ENCODE measurements at regions not wholly inside any gene's neighbourhood (a gene's known extent, or its start where the extent isn't known, plus 50 kb on each side); places are given as distances from the start of the nearest gene placed in this dataset.
"Not testable (repeated sequence)": the region's sequence is repeated elsewhere in the genome, so short reads cannot be mapped to it uniquely, and the experiment has no call there.

DNA sequence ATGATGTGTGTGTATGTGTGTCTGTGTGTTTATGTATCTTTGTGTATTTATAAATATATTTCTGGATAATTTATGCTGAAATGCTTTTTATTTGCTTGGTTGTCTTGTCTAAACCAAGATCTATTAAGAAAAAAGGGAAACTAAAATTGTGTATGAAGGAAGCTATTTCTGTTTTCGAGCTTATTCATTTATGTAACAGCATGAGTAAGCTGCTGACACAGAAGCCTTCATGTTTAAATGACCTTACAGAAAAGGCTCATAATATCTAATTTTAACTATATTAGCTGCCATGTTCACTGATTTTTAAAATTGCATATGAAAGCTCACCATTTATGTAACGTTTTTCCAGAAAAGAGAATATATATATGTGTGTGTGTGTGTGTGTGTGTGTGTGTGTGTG is 392.8 kb downstream of the PTH2R start:
- no peak for DNase-seq (ENCODE audit: low read depth in 2 of 2)

DNA sequence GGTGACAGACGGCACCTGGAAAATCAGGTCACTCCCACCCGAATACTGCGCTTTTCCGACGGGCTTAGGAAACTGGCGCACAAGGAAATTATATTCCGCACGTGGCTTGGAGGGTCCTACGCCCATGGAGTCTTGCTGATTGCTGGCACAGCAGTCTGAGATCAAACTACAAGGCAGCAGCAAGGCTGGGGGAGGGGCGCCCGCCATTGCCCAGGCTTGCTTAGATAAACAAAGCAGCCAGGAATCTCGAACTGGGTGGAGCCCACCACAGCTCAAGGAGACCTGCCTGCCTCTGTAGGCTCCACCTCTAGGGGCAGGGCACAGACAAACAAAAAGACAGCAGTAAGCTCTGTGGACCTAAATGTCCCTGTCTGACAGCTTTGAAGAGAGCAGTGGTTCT is 394.3 kb downstream of the PTH2R start:
- not testable (repeated sequence) for DNase-seq (ENCODE audit: low read depth in 2 of 2)

DNA sequence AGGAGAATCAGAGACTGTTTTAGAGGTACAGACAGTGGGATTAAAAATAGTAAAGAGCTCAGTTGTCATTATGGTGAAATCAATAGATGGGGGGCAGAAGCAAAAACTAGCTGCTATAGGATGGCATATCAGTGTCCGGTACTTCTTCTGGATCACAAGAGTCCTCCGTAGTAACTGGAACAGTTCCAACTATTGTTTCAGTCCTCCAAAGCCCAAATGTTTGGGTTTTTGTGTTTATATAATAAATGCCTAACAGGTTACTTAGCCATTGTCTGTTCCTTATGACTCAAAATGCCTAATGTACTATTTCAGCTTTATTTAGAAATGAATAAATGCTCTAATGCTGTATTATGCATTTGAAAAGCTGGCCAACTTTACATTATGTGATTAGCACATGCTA is 401.2 kb downstream of the PTH2R start:
- DNase-seq (ENCODE audit: low read depth in 2 of 2), result no peak

DNA sequence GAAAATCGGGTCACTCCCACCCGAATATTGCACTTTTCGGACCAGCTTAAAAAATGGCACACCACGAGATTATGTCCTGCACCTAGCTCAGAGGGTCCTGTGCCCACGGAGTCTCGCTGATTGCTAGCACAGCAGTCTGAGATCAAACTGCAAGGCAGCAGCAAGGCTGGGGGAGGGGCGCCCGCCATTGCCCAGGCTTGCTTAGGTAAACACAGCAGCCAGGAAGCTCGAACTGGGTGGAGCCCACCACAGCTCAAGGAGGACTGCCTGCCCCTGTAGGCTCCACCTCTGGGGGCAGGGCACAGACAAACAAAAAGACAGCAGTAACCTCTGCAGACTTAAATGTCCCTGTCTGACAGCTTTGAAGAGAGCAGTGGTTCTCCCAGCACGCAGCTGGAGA is 405.3 kb downstream of the PTH2R start:
- DNase-seq (ENCODE audit: low read depth in 2 of 2), result not testable (repeated sequence)

DNA sequence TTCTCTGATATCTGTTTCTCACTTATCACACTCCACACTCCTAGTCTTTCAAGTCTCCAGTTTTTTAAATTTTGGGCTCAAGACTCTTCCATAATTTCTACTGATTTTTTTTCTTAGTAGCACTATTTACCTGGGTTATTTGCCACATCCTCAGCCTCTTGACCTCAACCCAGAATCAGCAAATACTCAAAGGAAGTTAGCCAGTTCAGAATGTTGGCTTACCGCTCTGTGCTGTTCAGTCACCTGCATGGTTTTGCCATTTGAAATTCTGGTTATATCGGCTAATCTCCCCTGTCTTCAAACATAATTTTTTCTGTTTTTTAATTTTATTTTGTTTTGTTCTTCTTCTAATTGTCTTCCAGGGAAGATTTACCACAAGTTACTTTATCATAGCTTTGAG is 412.6 kb downstream of the PTH2R start:
- no peak for DNase-seq (ENCODE audit: low read depth in 2 of 2)

DNA sequence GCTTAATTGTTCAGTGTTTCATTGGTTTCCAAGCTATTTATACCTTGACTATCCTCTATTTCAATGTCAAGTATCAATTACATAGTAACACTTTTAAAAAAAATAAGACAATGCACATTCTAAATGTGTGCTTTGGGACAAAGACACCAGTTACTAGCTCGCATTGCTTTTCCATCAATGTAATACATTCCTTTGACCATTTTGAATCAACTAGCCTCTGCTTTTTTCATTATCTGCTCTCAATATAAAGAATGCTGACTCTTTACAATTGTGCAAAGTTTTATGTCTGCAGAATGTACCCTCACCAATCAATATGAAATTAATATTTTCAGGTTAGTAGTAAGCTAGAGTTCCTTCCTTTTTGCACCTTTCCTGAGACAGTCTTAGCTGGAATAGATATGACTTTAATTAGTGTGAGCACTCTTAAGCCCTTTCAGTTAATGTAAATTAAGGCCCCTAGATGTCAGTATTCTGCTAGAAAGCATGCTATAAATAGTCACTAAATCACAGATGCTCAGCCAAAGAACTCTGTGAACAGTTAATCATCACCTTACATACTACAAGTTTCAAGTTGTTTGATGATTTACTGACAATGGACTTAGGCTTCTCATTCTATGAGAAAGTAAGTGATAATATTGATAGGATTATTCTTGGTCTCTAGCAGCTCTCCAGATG is 413.6 kb downstream of the PTH2R start:
- no peak for DNase-seq (ENCODE audit: low read depth in 2 of 2)

DNA sequence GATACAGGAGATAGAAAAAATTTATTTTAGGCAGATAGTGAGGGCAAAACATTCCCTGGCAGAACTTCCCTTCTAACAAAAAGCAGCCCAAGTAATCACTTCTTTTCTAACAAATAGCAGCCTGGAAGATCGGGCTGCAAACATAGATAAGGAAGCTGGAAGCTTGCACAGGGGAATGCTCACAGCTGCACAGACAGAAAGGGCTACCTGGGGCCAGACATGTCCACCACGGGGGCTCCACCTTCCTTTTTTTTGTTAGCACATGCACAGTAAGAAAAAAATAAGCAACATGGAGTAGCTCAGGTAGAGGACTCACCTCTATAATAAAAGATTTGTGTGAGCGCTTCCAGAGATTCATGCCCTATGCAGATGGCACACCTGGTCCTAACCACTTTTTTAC is 420.5 kb downstream of the PTH2R start:
- DNase-seq (ENCODE audit: low read depth in 2 of 2), result no peak

DNA sequence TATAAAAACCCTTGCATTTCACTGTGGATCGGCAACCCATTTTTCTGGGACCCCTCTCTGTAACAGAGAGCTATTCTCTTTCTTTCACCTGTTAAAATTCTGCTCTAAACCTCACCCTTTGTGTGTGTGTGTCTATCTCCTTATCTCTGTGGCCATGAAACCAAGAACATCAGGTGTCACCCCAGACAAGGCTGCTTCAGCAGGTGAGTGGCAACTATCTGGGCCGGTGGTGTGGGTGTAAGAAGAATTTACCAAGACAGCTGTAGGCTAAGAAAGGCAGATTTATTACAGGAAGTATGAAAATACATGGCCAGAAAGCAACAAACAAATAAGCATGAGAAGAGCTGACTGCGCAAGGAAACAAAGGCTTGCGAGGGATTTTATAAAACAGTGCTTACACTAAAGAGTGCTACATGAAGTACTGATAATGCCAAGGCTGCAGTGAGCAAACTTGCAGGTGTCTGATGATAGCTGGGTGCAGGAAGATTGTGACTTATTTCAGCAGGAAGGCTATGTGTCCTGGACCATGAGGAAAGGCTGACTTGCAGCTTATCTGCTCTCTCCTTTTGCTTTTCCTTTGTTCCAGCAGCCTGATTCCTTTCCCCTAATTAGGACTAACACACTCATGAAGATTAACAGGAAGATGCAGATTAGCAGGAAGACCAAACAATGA is 421.1 kb downstream of the PTH2R start:
- DNase-seq (ENCODE audit: low read depth in 2 of 2), result no peak

DNA sequence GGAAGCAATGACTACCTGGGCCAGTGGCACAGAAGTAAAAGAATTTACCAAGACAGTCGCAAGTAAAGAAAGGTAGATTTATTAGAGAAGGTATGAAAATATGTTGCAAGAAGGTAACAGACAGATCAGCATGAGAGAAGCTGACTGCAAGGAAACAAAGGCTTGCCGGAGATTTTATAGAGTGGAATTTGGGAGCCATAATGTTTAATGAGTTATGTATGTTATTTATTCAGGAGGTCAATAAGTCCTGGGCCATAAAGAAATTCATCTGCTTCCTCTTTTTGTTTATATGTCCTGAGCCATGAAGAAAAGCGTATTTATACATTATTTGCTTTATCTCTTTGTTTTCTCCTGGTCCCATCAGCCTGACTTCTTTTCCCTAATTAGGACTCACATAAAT is 423.6 kb downstream of the PTH2R start:
- no peak for DNase-seq (ENCODE audit: low read depth in 2 of 2)

DNA sequence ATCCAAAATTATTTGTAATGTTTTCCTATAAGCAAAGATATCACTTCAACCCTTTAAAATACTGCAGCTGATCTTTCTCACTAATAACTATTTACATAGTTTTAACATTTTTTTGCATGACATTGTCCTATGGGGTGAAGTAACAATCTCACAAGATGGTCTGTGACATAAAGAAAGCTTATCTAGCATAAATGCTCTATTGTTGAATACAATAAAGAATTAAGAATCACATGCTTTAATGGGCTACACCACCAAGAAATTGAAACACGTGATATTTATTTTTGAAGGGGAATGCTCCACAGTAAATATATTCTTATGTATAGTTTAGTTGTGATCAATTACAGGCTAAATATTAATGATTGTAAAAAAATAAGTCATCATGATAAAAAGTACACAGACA is 441.1 kb downstream of the PTH2R start:
- DNase-seq (ENCODE audit: low read depth in 2 of 2), result no peak

DNA sequence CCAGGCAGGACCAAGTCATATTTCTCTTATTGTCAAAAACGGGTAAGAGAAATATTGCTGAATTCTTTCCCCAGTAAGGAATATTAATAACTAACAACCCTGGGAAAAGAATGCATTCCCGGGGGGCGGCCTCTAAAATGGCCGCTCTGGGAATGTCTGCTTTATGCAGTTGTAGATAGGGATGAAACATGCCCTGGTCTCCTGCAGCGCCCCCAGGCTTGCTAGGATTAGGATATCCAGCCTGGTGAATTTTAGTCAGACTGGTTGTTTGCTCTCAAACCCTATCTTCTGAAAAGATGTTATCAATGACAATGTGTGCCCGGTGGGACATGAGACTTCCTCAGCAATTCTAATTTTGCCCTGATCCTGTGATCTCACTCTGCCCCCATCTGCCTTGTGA is 448.1 kb downstream of the PTH2R start:
- no peak for DNase-seq (ENCODE audit: low read depth in 2 of 2)

DNA sequence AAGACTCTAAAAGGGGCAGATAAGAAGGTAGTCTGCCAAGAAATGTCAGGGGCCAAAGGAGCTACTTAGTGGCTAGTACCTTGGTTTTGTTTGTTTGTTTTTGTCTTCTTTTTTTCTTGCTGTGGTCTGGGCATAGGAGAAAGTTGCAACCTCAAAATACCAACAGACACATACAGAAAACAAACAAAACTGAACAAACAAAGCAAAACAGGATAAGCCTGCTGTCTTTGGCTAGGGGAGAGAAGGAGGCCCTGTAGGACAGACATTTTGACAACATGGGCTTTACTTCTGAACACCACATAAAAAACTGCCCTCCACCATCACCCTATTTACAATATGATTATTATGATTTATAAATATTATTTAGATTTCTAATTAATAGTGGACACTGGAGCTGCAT is 460.8 kb downstream of the PTH2R start:
- DNase-seq (ENCODE audit: low read depth in 2 of 2), result no peak

DNA sequence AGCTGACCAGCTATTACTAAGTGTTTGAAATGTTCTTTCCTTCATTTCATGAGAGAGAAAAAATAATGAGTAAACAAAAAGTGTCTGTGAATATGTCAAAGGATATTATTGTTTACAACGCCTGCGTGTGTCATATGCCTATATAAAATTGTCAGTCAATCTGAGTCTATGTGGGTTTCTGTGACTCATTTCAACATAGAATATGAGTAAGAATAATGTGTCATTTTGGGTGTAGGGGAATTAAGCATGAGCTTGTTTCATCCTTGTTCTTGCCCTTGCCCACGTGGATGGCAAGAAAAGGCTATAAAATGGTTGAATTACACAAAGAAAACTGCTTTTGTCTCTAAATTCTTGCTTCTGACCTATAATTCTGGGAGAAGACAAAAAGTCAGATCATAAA is 466.0 kb downstream of the PTH2R start:
- DNase-seq (ENCODE audit: low read depth in 2 of 2), result no peak

DNA sequence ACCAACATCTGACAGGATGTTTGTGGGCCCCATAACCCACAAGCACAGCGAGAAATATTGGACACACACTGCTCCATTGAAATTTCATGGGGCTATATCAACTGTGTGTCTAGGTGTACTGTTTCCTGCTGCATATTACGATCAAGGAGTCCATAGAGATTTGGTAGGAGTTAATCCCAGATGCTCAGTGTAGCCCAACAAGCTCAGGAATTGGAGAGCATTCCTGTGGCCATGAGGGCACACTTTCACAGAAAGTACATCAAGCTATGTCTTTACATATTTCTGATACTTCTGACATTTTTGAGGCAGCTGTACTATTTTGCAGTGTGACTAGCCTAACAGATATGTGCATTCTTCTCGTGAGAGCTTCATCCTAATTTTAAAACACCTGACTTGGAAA is 473.1 kb downstream of the PTH2R start:
- no peak for DNase-seq (ENCODE audit: low read depth in 2 of 2)

DNA sequence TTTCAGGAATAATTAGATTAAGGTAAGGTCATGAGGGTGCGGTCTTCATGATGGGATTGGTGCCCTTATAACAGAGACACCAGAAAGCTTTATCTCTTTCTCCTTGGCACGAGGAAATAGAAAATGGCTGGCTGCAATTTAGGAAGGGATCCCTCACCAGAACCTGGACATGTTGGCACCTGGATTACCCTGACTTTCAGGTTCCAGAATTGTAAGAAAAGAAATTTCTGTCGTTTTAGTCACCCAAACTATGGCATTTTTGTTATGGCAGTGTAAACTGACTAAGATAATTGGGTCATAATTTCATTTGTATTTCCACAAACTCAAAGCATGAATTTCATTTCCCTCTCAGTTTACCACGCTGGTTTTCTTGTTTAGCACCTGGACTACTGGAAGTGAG is 473.6 kb downstream of the PTH2R start:
- no peak for DNase-seq (ENCODE audit: low read depth in 2 of 2)

DNA sequence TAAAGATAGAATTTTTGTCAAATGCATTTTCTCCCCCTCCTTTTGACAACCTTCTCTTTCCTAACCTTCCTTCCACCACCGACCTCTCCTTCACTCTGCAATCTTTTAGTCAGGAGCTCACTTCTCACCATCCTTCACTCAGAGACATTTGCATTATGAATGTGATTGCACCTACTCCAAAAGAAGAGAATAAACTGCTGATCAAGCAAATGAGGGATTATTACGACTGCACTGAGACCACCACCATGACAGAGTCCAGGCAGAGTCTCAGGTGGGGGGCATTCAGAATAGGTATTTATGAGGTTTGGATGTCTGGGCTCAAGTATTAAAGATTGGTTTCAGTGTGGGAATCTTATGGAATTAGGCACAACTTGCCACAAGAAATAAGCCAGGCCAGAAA is 483.9 kb downstream of the PTH2R start:
- DNase-seq (ENCODE audit: low read depth in 2 of 2), result no peak

DNA sequence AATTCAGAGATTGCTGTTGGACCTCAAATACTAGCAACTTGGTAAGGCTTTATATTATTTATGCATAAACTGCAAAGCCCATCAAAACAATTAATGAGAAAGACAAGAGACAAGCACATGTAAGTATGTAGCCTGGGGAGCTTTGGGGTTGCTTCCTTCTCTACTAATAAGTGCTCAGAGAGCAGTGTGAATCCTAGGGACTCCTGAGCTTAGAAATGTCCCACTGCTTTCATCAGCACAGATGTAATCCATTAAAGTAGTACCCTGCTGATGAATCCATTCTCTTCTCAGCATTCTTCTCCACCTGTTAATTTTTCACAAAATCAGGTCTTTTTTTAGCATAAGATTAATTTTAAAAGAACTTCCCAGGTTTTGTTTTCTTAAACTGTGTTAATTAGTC is 485.6 kb downstream of the PTH2R start:
- no peak for DNase-seq (ENCODE audit: low read depth in 2 of 2)

DNA sequence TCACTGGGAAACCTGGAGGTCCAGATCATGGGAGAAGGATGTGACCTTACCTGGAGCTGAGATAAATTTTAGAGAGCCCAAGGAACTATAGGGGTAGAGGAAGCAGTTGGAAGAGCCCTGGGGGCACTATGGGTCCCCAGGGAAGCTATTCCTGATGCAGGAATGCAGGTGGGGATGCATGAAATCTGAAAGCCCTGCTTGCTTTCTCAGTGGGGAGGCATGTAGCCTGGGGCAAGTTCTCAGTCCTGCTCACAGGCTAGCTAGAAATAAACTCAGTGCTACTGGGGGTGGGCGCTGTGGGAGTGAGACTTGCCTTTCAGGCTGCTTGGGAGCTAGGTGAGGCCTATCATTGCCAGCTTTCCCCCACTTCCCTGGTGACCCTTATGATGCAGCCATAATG is 499.7 kb downstream of the PTH2R start:
- DNase-seq (ENCODE audit: low read depth in 2 of 2), result no peak

DNA sequence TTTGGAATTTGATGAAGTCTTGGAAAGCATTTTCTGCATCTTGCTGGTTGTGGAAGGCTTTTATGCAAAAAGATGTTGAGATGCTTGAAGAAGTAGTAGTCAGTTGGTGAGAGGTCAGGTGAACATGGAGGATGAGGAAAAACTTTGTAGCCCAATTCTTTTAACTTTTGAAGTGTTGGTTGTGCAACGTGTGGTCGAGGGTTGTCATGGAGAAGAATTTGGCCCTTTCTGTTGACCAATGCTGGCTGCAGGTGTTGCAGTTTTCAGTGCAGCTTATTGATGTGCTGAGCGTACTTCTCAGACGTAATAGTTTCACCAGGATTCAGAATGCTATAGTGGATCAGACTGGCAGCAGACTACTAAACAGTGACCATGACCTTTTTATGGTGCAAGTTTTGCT is 508.4 kb upstream of the MAP2 start:
- DNase-seq (ENCODE audit: low read depth in 2 of 2), result no peak

DNA sequence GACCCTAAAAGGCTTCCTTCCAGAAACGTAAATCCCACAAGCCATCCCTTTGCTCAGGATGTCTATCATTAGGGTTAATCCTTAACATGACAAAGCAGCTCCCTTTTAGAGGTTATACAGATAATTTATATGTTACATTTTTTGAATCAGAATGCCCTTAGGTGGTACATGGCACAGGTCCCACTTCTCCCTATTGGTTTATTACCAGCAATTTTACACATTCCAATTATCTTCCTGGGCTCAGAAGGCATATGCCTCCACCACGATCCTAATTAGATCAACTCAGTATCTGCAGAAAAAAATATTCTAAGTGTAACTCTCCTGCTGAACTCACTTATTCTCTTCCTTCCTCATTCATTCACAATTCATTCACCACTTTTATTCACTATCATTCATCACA is 507.0 kb upstream of the MAP2 start:
- DNase-seq (ENCODE audit: low read depth in 2 of 2), result no peak

DNA sequence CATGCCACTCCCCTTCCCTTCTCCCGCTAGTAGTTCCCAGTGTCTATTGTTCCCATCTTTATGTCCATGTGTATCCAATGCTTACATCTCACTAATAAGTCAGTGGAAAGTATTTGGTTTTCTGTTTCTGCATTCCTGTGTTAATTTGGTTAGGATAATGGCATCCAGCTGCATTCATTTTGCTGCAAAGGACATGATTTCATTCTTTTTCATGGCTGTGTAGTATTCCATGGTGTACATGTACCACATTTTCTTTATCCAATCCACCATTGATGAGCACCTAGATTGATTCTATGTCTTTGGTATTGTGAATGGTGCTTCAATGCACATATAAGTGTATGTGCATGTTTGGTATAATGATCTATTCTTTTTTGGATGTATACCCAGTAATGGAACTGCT is 502.5 kb upstream of the MAP2 start:
- not testable (repeated sequence) for DNase-seq (ENCODE audit: low read depth in 2 of 2)

DNA sequence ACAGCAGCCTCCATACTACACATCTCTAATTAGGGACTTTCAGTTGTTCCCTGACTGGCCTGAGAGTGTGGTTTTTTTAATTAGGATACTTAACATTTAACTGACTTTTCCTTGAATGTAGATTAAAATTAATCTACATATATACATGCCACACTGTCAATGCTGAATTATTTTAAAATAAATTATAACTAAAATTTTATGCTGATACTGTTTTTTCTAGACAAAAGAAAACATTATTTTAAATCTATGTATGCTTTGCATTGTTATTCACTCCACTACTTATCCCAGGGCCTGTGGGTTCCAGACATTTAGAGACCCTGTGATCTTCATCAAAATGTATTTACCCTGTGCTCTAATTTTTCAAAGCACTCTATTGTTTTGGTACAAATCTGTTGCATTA is 496.0 kb upstream of the MAP2 start:
- no peak for DNase-seq (ENCODE audit: low read depth in 2 of 2)

DNA sequence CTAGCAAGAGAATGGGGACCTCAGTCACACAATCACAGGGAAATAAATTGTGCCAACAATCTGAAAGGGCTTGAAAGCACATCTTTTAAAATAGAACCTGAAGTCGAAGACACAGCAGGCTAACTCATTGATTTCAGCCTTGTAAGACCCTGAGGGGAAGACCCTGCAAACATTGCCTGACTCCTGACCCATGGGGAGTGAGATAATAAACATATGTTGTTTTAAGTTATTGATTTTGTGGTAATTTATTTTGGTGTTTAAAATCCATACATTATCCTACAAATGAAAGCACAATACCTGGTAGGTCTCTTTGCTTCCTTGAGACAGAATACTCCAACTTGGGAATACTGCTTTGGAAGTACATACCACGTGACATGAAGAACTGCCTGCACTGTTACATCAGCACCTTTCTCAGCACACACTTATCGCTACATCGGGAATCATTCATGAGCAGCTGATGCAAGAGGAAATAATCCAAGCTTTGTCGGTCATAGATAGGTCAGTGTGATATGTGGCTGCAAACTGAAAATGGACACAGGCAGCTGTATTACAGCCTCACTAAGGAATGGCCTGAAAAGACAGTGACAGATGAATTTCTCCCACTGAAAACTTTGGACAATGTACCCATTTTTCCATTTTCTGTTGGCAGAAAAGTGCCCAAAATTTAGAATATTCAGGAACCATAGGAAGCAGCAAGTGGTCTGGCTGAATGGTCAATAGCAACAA is 494.5 kb upstream of the MAP2 start:
- no peak for DNase-seq (ENCODE audit: low read depth in 2 of 2)
